Fibroblast of the aortic adventitia (primary cell): ENCODE measurements at regions not wholly inside any gene's neighbourhood (a gene's known extent, or its start where the extent isn't known, plus 50 kb on each side); places are given as distances from the start of the nearest gene placed in this dataset.
"Not testable (repeated sequence)": the region's sequence is repeated elsewhere in the genome, so short reads cannot be mapped to it uniquely, and the experiment has no call there.

Source experiments
- DNase-seq: peaks from one replicate; pipeline ENCODE4 v3.0.0-alpha.2; 2010; ENCODE audit warnings: low read depth
- H3K4me3 ChIP-seq: 2 replicates; pipeline ENCODE4 v1.5.1; 2011; ENCODE audit warnings: low read depth, mild to moderate bottlenecking, control low read depth, low read length, moderate library complexity
- TF ChIP-seq, protein P1 (sequence below): IDR thresholded peaks from 2 replicates; pipeline ENCODE4 v1.5.1; 2011; ENCODE audit warnings: mild to moderate bottlenecking, low read length, control low read depth, inconsistent platforms; ENCODE audit not compliant: insufficient read depth

DNA sequence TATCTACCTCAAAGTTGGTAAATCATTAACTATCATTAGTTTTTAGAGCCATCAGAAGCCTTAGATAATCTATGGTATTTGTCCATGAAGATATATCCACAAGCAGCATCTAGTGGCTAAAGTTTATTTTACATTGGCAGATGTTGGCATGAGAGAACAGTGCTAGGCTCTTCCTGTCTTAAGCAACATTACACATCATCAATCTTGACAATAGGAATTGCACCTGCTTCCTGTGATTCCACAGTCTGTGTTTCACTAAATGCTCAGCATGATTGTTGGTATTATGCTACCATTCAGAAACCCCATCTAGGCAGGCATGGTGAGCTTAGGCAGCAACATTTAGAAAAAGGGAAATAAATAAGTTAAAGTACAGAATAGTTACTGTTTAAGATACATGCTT lies 246.6 kb downstream of the SLCO4C1 start:
- no peak for DNase-seq
- H3K4me3 ChIP-seq = no peak overlapping the region
- TF ChIP-seq, protein P1, sequence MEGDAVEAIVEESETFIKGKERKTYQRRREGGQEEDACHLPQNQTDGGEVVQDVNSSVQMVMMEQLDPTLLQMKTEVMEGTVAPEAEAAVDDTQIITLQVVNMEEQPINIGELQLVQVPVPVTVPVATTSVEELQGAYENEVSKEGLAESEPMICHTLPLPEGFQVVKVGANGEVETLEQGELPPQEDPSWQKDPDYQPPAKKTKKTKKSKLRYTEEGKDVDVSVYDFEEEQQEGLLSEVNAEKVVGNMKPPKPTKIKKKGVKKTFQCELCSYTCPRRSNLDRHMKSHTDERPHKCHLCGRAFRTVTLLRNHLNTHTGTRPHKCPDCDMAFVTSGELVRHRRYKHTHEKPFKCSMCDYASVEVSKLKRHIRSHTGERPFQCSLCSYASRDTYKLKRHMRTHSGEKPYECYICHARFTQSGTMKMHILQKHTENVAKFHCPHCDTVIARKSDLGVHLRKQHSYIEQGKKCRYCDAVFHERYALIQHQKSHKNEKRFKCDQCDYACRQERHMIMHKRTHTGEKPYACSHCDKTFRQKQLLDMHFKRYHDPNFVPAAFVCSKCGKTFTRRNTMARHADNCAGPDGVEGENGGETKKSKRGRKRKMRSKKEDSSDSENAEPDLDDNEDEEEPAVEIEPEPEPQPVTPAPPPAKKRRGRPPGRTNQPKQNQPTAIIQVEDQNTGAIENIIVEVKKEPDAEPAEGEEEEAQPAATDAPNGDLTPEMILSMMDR = no peak

DNA sequence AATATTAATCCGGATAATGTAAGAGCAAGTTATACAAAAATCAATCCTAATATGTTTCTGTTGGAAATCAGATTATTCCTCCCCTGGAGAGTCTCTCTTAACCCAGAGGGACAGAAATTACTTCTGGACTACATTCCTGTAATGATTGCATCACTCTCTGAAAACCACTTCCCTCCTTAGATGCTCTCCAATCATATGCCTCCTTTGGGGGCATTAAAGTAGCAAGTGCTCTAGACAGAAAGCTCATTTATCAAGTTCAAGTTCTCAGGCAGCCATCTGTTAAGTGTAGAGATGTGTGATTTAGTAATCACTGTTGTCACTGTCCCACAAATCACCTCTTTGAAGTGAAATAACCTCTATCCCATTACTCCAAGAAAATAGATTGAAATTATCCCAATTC lies 247.1 kb downstream of the SLCO4C1 start:
- no peak for DNase-seq
- TF ChIP-seq, protein P1 = no peak
- H3K4me3 ChIP-seq = no peak overlapping the region

DNA sequence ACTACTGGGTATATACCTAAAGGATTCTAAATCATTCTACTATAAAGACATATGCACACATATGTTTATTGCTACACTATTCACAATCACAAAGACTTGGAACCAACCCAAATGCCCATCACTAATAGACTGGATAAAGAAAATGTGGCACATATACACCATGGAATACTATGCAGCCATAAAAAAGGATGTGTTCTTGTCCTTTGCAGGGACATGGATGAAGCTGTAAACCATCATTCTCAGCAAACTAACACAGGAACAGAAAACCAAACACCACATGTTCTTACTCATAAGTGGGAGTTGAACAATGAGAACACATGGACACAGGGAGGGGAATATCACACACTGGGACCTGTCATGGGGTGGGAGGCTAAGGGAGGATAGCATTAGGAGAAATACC lies 249.0 kb downstream of the SLCO4C1 start:
- not testable (repeated sequence) for DNase-seq

DNA sequence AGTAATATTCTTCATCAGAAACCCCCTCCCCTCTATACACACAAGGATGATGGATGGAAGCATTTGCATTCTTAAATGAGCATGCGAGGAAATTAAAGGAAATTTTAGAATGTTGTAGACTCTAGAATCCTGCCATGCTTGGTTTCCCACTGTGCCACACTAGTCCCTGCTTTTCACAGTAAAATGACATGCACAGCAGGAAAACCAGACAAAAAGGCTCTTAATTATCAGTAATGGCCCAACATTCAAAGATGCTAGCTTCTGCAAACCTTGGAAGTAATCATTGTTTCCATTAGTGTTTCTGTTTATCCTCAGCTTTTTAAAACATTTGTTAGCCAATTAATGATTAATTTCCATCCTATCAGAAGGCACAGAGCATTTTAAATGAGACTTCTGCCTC lies 255.8 kb downstream of the SLCO4C1 start:
- H3K4me3 ChIP-seq = no peak overlapping the region
- no peak for DNase-seq
- TF ChIP-seq, protein P1 = no peak

More for the DNA sequence above, 249.0 kb downstream of the SLCO4C1 start:
- H3K4me3 ChIP-seq = not testable (repeated sequence)

DNA sequence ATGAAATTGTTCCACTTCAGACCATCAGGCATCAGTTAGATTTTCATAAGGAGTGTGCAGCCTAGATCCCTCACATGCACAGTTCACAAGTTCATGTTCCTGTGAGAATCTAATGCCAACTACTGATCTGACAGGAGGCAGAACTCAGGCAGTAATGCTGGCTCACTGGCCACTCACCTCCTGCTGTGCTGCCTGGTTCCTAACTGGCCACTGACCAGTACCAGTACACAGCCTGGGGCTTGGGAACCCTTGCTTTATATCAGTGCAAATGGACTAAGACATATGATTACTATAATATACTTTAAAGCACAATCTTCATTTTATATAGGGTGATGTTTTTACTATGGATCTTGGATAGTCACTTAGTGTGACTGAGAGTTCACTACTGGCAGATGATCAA lies 259.2 kb downstream of the SLCO4C1 start:
- DNase-seq = no peak
- H3K4me3 ChIP-seq = no peak overlapping the region
- TF ChIP-seq, protein P1 = no peak

DNA sequence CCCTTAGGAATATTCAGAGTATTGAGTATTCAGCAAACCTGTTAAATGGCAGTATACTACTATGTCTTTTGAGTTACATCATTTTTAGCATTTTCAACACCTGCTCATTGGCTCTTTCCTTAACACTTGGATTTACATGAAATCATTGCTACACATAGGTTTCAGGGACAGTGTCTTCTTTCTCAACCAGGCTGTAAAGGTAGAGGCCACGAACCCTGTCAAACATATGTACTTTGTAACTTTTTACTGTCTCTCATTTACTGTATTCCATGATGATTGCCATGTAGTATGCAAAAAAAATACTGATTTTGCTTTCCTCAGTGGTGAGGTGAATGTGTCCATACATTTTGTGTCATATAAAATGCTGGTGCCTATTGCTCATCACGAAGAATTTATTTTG lies 264.4 kb downstream of the SLCO4C1 start:
- DNase-seq = no peak
- TF ChIP-seq, protein P1 = no peak
- H3K4me3 ChIP-seq = no peak overlapping the region

DNA sequence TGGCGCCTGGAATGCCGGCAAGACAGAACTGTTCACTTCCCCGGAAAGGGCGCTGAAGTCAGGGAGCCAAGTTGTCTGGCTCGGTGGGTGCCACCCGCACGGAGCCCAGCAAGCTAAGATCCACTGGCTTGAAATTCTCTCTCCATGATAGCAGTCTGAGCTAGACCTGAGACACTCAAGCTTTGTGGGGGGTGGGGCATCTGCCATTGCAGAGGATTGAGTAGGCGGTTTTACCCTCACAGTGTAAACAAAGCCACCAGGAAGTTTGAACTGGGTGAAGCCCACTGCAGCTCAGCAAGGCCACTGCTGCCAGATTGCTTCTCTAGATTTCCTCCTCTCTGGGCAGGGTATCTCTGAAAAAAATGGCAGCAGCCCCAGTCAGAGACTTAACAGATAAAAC lies 277.4 kb downstream of the SLCO4C1 start:
- DNase-seq = no peak
- TF ChIP-seq, protein P1 = no peak
- H3K4me3 ChIP-seq = no peak overlapping the region
